ENCODE measurements at regions not wholly inside any gene's neighbourhood (a gene's known extent, or its start where the extent isn't known, plus 50 kb on each side); places are given as distances from the start of the nearest gene placed in this dataset.

GRCh38 chrY:7467796-7468520, 556.4 kb upstream of the AMELY start:
- DNase-seq (ENCODE audit: low read depth), result peak; percentile 78
- H3K4me3 ChIP-seq (ENCODE audit: low read depth, low read length), result no peak overlapping the region

DNA sequence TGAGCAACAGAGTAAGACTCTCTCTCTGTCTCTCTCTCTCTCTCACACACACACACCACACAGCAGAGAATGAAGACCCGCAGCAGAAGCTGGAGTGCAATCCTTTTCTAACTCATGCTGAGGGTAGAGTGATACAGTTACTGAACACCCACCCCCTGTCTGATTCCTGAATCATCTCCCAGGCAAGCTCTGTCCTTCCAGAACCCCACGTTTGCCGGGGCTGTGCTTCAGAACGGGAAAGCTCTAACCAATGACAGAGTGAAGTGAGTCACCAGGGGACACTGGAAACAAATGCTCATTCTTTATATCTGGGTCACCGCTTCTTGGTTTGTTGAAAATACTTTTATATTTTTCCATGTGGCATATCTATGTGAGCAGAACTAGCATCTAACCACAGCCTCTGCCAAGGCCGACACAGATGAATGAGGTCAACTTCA, 553.7 kb upstream of the AMELY start:
- H3K4me3 ChIP-seq (ENCODE audit: low read depth, low read length), result no peak overlapping the region
- peak; percentile 92 for DNase-seq (ENCODE audit: low read depth)

GRCh38 chrY:7464742-7465141, 553.2 kb upstream of the AMELY start:
- DNase-seq (ENCODE audit: low read depth), result no peak
- no peak overlapping the region for H3K4me3 ChIP-seq (ENCODE audit: low read depth, low read length)

DNA sequence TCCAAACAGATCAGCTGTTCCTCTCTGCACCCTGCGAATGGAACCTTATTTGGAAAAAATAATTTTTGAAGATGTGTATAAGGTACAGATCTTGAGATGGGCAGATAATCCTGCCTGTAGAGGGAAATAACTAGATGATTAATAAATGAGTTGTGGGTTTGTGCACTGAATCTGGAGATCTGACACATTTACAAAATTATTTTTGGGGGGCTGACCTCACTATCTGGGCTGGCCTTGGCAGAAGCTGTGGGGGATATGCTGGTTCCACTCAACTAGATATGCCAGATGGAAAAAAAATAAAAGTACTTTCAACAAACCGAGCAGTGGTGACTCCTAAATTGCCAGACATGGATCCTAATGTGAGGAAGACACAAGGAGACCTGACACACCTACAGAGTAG, 552.2 kb upstream of the AMELY start:
- H3K4me3 ChIP-seq (ENCODE audit: low read depth, low read length), result no peak overlapping the region
- no peak for DNase-seq (ENCODE audit: low read depth)

GRCh38 chrY:7463196-7463595, 551.6 kb upstream of the AMELY start:
- no peak for DNase-seq (ENCODE audit: low read depth)
- no peak overlapping the region for H3K4me3 ChIP-seq (ENCODE audit: low read depth, low read length)

- peak; percentile 59 for DNase-seq (ENCODE audit: low read depth)
- no peak overlapping the region for H3K4me3 ChIP-seq (ENCODE audit: low read depth, low read length)
Measured at GRCh38 chrY:7462657-7463056, 551.1 kb upstream of the AMELY start.

- peak; percentile 85 for DNase-seq (ENCODE audit: low read depth)
Measured at GRCh38 chrY:7461873-7462525, 550.4 kb upstream of the AMELY start.

GRCh38 chrY:7459802-7460201, 548.2 kb upstream of the AMELY start:
- no peak for DNase-seq (ENCODE audit: low read depth)
- H3K4me3 ChIP-seq (ENCODE audit: low read depth, low read length), result no peak overlapping the region

More at GRCh38 chrY:7461873-7462525, 550.4 kb upstream of the AMELY start:
- no peak overlapping the region for H3K4me3 ChIP-seq (ENCODE audit: low read depth, low read length)

DNA sequence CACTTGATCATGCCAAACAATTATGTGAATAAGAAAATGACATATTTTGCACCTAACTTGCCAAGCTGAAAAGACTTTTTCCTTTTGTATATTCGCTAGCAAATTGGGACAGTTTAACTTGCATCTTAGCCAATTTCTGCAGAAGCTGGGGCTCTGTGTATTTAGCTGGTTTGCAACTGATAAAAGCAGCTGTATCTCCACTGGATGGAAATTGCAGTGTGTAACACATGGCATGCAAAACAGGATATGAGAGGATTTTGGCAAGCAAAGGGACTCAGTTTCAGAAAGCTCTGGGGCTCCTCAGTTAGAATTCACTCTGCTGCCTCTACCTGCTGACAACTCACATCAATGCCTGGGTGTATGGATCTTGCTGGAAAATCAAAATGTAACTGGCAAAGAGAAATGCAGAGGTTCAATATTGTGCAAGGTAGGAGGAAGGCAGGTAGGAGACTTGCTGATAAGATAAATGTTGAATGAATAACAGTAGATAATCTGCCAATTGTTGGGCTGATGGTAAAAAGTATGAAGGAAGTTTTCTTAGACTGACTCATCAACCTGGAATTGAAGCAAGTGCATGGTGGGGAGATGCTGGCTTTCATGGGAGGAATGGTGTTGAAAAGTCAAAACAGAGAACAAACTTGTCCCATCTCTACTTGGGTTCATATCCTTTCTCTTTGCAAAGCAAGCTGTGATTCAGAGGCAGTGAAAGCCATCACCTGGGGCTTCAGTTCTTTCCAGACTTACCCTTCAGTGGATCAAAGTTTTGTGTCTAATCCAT, 546.9 kb upstream of the AMELY start:
- peak overlapping the region; percentile 13 for H3K4me3 ChIP-seq (ENCODE audit: low read depth, low read length)
- DNase-seq (ENCODE audit: low read depth), result no peak

- DNase-seq (ENCODE audit: low read depth), result no peak
- no peak overlapping the region for H3K4me3 ChIP-seq (ENCODE audit: low read depth, low read length)
Measured at GRCh38 chrY:7457286-7458015, 545.9 kb upstream of the AMELY start.

- DNase-seq (ENCODE audit: low read depth), result no peak
- no peak overlapping the region for H3K4me3 ChIP-seq (ENCODE audit: low read depth, low read length)
Measured at GRCh38 chrY:7455626-7456025, 544.1 kb upstream of the AMELY start.

- H3K4me3 ChIP-seq (ENCODE audit: low read depth, low read length), result no peak overlapping the region
- DNase-seq (ENCODE audit: low read depth), result no peak
Measured at GRCh38 chrY:7453336-7453735, 541.8 kb upstream of the AMELY start.

- no peak for DNase-seq (ENCODE audit: low read depth)
- H3K4me3 ChIP-seq (ENCODE audit: low read depth, low read length), result no peak overlapping the region
Measured at GRCh38 chrY:7452246-7452645, 540.7 kb upstream of the AMELY start.

- DNase-seq (ENCODE audit: low read depth), result no peak
Measured at GRCh38 chrY:7449860-7450259, 538.3 kb upstream of the AMELY start.

DNA sequence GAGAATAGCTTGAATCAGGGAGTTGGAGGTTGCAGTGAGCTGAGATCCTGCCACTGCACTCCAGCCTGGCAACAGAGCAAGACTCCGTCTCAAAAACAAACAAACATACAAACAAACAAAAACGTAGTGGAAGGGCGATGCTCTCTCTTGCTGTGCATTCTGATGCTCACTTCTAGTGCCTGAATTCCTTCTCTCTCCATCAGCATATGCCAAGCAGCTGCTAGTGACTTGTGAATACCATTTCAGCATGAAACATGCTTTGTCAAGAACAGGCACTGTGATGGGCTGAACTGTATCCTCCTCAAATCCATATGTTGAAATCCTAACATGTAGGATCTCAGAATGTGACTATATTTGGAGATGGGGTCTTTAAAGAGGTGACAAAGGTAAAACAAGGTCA, 537.1 kb upstream of the AMELY start:
- no peak for DNase-seq (ENCODE audit: low read depth)
- H3K4me3 ChIP-seq (ENCODE audit: low read depth, low read length), result no peak overlapping the region

More at GRCh38 chrY:7449860-7450259, 538.3 kb upstream of the AMELY start:
- no peak overlapping the region for H3K4me3 ChIP-seq (ENCODE audit: low read depth, low read length)

- no peak overlapping the region for H3K4me3 ChIP-seq (ENCODE audit: low read depth, low read length)
- no peak for DNase-seq (ENCODE audit: low read depth)
Measured at GRCh38 chrY:7447881-7448516, 536.4 kb upstream of the AMELY start.

DNA sequence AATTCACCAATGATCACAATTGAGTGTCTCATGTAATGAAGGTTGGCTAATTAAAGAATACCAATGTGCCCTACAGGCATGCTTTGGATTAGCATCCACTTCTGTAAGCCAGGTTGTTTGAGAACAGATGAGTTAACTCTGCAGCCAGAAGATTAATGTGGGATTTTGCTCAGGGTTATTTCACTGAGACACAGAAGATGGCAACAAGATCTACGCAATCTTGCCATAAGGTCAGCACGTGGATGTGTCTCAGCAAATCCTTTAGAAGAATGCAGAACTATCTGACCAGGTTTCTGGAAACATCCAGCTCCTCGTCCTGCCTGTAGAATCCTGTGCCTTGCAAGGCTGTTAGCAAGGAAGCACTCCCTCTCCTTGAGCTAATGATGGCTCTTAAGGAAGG, 532.6 kb upstream of the AMELY start:
- H3K4me3 ChIP-seq (ENCODE audit: low read depth, low read length), result no peak overlapping the region
- no peak for DNase-seq (ENCODE audit: low read depth)

DNA sequence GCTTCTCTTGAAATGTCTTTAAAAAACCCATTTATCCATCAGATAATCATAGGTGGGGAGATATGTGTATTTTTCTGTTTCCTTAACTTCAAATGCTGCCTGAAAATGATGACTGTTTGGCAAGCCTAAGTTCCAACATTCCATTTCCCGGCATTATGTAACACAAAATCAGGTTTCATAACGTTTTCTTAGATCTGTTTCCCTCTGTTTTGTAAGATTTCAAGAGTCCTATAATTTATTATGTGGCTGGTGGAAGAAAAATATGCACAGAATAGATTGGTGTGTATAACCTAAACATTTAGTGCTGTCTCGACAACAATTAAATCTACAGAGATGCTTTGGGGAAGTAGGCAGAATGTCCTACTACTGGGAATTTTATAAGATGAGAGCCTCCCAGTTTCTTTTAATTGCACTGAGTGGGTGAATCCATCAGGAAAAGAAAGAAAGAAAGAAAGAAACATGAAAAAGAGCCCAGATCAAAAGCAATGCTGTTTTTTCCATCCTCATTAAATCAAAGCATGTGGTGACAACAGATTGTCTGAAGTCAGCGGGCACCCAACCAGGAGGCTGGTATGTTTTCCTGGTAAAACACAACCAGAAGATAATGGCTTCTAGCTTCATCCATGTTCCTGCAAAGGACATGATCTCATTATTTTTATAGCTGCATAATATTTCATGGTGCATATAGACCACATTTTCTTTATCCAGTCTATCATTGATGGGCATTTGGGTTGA, 529.4 kb upstream of the AMELY start:
- H3K4me3 ChIP-seq (ENCODE audit: low read depth, low read length), result no peak overlapping the region
- no peak for DNase-seq (ENCODE audit: low read depth)

DNA sequence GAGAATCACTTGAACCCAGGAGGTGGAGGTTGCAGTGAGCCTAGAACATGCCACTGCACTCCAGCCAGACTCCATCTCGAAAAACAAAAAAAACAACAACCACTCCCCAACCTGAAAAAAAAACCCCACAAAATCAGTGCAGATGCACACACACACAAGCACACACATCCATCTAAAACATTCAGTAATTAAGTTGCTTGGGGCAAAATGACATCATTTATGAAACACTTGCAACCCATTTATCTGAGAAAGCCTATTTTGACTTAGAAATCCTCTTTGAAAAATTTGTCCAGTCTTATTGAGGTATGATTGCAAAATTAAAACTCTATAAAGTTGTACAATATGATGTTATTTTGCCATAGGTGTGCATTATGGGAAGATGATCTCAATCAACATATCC, 525.5 kb upstream of the AMELY start:
- DNase-seq (ENCODE audit: low read depth), result no peak
- H3K4me3 ChIP-seq (ENCODE audit: low read depth, low read length), result no peak overlapping the region

Measured in skeletal muscle cell (primary cell).